ENCODE measurements at regions not wholly inside any gene's neighbourhood (a gene's known extent, or its start where the extent isn't known, plus 50 kb on each side); places are given as distances from the start of the nearest gene placed in this dataset.

DNA sequence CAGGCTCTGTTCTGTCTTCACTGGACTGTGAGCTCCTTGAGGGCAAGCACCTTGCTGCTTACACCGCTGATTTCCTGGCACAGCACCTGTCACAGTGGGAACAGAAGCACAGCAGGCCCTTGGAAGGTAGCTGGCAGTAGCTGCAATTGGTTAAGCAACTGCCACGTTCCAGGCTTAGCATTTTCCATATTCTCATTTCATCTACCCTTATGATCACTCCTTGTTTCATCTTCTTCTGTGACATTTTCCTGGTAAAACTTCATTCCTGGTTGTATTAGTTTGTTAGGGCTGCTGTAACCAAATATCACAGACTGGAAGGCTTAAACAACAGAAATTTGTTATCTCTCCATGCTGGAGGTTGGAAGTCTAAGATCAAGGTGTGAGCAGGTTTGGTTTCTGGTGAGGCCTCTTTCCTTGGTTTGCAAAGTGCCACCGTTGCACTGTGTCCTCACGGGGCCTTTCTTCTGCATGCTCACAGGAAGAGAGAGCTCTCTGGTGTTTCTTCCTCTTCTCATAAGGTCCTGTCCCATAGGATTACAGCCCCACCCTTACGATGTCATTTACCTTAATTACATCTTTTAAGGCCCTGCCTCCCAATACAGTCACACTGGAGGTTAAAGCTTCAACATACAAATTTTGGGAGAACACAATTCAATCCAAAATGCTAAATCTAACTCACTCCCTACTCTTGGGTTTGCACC is 121.7 kb upstream of the CPSF6 start:
- no peak for DNase-seq (ENCODE audit: low read depth)
- TF ChIP-seq, protein P1, sequence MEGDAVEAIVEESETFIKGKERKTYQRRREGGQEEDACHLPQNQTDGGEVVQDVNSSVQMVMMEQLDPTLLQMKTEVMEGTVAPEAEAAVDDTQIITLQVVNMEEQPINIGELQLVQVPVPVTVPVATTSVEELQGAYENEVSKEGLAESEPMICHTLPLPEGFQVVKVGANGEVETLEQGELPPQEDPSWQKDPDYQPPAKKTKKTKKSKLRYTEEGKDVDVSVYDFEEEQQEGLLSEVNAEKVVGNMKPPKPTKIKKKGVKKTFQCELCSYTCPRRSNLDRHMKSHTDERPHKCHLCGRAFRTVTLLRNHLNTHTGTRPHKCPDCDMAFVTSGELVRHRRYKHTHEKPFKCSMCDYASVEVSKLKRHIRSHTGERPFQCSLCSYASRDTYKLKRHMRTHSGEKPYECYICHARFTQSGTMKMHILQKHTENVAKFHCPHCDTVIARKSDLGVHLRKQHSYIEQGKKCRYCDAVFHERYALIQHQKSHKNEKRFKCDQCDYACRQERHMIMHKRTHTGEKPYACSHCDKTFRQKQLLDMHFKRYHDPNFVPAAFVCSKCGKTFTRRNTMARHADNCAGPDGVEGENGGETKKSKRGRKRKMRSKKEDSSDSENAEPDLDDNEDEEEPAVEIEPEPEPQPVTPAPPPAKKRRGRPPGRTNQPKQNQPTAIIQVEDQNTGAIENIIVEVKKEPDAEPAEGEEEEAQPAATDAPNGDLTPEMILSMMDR (IDR thresholded peaks at IDR 0.05; ENCODE audit: control insufficient read depth, insufficient read depth, low read depth, low read length, missing control alignments), result no peak
- no peak overlapping the region for H3K4me3 ChIP-seq (ENCODE audit: control insufficient read depth, low read depth, low read length)

DNA sequence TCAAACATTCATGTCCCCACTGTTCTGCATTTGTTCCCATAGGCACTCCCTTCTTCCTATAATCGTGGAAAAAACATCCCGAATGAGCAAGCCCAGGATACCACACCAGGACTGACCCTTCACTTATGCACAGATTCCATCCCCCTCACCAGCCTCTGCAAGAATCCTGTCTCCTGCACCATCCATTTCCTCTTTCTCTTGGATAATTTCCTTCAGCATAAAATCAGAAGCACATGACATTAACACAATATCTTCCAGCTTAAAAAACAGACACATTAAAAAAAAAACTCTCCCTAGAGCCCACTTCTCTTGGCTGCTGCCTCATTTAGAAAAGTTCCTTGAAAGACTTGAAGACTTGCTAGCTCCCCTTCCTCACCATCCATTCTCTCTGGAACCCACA is 120.9 kb upstream of the CPSF6 start:
- TF ChIP-seq, protein P1 (IDR thresholded peaks at IDR 0.05; ENCODE audit: control insufficient read depth, insufficient read depth, low read depth, low read length, missing control alignments), result no peak
- no peak for DNase-seq (ENCODE audit: low read depth)
- no peak overlapping the region for H3K4me3 ChIP-seq (ENCODE audit: control insufficient read depth, low read depth, low read length)

DNA sequence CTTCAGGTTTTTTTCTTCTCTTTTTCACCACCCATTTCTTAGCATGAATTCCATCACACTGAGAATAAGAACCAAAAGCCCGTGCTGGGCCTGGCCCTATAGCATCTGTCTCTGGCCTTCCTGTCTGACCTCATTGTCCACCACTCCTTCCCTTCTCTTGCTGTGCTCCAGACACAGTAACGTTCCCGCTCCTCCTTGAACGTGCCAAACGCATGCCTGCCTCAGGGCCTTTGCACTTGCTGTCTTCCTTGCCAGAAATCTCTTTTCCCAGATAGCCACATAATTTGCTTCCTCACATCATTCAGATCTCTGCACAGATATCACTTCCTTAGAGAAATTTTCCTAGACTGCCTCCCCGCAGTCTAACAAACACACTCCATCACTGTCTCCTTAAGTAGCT is 119.6 kb upstream of the CPSF6 start:
- no peak for DNase-seq (ENCODE audit: low read depth)
- TF ChIP-seq, protein P1 (IDR thresholded peaks at IDR 0.05; ENCODE audit: control insufficient read depth, insufficient read depth, low read depth, low read length, missing control alignments), result no peak
- H3K4me3 ChIP-seq (ENCODE audit: control insufficient read depth, low read depth, low read length), result no peak overlapping the region

DNA sequence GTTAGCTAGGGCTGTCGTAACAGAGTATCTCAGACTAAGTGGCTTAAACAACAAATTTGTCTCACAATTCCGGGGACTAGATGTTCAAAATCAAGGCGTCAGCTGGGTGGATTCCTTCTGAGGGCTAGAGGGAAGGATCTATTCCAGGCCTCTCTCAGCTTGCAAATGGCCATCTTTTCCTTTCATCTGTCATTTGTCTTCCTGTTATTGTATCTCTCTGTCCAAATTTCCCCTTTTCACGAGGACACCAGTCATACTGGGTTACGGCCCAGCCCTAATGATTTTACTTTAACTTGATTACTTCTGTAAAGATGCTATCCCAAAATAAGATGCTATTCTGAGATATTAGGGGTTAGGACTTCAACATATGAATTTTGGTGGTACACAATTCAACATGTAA is 119.0 kb upstream of the CPSF6 start:
- no peak overlapping the region for H3K4me3 ChIP-seq (ENCODE audit: control insufficient read depth, low read depth, low read length)
- TF ChIP-seq, protein P1 (IDR thresholded peaks at IDR 0.05; ENCODE audit: control insufficient read depth, insufficient read depth, low read depth, low read length, missing control alignments), result no peak
- DNase-seq (ENCODE audit: low read depth), result no peak

DNA sequence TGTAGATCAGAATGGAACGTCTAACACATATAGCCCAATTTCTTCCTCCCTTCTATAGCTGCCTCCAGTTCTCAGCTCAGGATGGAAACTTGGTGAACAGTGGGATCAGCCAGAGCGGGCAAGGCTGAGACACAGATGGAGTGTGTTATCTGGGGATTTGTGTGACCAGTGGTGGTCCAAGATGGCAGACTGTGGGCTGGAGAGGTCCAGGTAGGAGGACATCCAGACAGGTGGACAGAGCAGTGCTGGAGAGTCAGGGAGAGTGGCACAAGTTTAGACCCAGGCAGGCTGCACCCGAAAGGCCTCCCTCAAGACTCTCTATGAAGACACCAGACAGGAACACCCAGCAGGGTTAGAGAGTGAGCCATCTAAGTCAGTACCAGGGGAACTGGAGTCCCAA is 116.1 kb upstream of the CPSF6 start:
- no peak for DNase-seq (ENCODE audit: low read depth)
- TF ChIP-seq, protein P1 (IDR thresholded peaks at IDR 0.05; ENCODE audit: control insufficient read depth, insufficient read depth, low read depth, low read length, missing control alignments), result no peak
- H3K4me3 ChIP-seq (ENCODE audit: control insufficient read depth, low read depth, low read length), result no peak overlapping the region

DNA sequence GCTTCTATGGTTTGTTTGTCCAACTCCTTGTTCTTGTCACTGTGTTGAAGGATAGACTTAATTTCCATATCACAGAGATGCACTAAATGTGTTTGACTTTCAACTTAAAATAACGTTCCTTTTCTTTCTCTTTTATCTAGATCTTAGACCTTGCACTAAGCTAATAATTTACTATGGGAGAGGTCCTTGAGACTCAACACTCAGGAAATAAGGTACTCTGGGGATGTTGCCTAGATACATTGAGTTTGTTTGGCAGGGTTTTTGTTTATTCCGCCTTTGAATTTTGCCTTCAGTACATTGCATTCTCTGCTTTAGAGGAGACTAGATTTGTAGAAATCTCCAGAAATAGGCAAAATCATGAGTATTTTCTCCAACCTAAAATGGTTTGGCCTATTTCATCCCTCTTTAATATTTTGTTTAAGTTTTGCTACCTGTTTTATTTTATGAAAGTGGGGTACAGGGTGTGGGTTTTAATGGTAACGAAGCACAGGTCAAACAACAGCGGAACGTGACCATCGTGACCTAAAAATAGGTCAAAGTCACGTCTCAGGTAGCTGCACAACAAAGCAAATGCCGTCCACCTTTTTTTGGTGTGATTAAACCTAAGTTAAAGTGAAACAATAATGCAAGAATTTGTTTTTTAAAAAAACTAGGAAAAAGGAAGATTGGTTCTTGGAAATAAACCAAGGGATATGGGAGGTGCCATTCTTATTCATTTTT is 115.3 kb upstream of the CPSF6 start:
- DNase-seq (ENCODE audit: low read depth), result no peak
- TF ChIP-seq, protein P1 (IDR thresholded peaks at IDR 0.05; ENCODE audit: control insufficient read depth, insufficient read depth, low read depth, low read length, missing control alignments), result no peak
- H3K4me3 ChIP-seq (ENCODE audit: control insufficient read depth, low read depth, low read length), result no peak overlapping the region
